Neuronal stem cell (in vitro differentiated cells): ENCODE measurements at regions not wholly inside any gene's neighbourhood (a gene's known extent, or its start where the extent isn't known, plus 50 kb on each side); places are given as distances from the start of the nearest gene placed in this dataset.

Experiments used
- DNase-seq: peaks from one replicate; pipeline ENCODE4 v3.0.0-alpha.2; 2013; ENCODE audit warnings: low spot score
- H2AFZ ChIP-seq: one replicate; pipeline ENCODE4 v1.6.1; 2013; ENCODE audit warnings: mild to moderate bottlenecking, low read length, inconsistent platforms
- H2AK5ac ChIP-seq: 2 replicates; pipeline ENCODE4 v1.6.1; 2013; ENCODE audit warnings: low read depth, mild to moderate bottlenecking, inconsistent platforms, low read length, moderate library complexity, mixed read lengths
- H2BK120ac ChIP-seq: 2 replicates; pipeline ENCODE4 v1.6.1; 2013; ENCODE audit warnings: low read depth, mild to moderate bottlenecking, inconsistent platforms, low read length, moderate library complexity, mixed read lengths
- H2BK12ac ChIP-seq: one replicate; pipeline ENCODE4 v1.6.1; 2013; ENCODE audit warnings: low read length, inconsistent platforms
- H2BK15ac ChIP-seq: 2 replicates; pipeline ENCODE4 v1.6.1; 2013; ENCODE audit warnings: mild to moderate bottlenecking, low read length, inconsistent platforms, mixed read lengths
- H2BK5ac ChIP-seq: one replicate; pipeline ENCODE4 v1.6.1; 2013; ENCODE audit warnings: inconsistent platforms, mild to moderate bottlenecking, low read length, moderate library complexity
- H3K14ac ChIP-seq: one replicate; pipeline ENCODE4 v1.6.1; 2013; ENCODE audit warnings: low read length, inconsistent platforms
- H3K18ac ChIP-seq: 2 replicates; pipeline ENCODE4 v1.6.1; 2013; ENCODE audit warnings: low read length, inconsistent platforms
- H3K23ac ChIP-seq: 2 replicates; pipeline ENCODE4 v1.6.1; 2013; ENCODE audit warnings: low read depth, mild to moderate bottlenecking, mixed read lengths, low read length, inconsistent platforms; ENCODE audit not compliant: poor library complexity
- H3K27ac ChIP-seq: replicated peaks from 3 replicates; pipeline ENCODE4 v1.5.1; 2013; ENCODE audit warnings: low read length, inconsistent platforms
- H3K27me3 ChIP-seq, 3 experiments: 2 replicates each; pipeline ENCODE4 v1.6.1; 2013; ENCODE audit warnings: low read length in 3 of 3, mild to moderate bottlenecking in 2 of 3, inconsistent platforms in 1 of 3, low read depth in 1 of 3, mixed read lengths in 1 of 3, moderate library complexity in 1 of 3; ENCODE audit not compliant: control insufficient read depth in 3 of 3, insufficient read depth in 3 of 3
- H3K36me3 ChIP-seq, 2 donors: replicated peaks in 1 of 2; 2 replicates each; pipeline ENCODE4 v1.6.1; 2013; ENCODE audit warnings: low read length in 2 of 2; ENCODE audit not compliant: control insufficient read depth in 2 of 2, insufficient read depth in 2 of 2
- H3K4ac ChIP-seq: 2 replicates; pipeline ENCODE4 v1.6.1; 2013; ENCODE audit warnings: inconsistent platforms, mild to moderate bottlenecking, low read length, moderate library complexity
- H3K4me1 ChIP-seq, 2 donors: 1 replicate in 1 of 2; 2 replicates in 1 of 2; pipeline ENCODE4 v1.6.1; 2013; ENCODE audit warnings: low read length in 2 of 2, low read depth in 1 of 2; ENCODE audit not compliant: control insufficient read depth in 2 of 2, insufficient read depth in 1 of 2
- H3K4me2 ChIP-seq: one replicate; pipeline ENCODE4 v1.6.1; 2013; ENCODE audit warnings: mild to moderate bottlenecking, low read length, inconsistent platforms; ENCODE audit not compliant: insufficient read depth, poor library complexity, severe bottlenecking
- H3K4me3 ChIP-seq, 2 donors: 2 replicates each; pipeline ENCODE4 v1.5.1; 2013; ENCODE audit warnings: low read length in 2 of 2, mild to moderate bottlenecking in 2 of 2, inconsistent platforms in 1 of 2, moderate library complexity in 1 of 2
- H3K79me1 ChIP-seq: one replicate; pipeline ENCODE4 v1.6.1; 2013; ENCODE audit warnings: low read depth, mild to moderate bottlenecking, inconsistent platforms, low read length, moderate library complexity
- H3K9ac ChIP-seq: one replicate; pipeline ENCODE4 v1.6.1; 2013; ENCODE audit warnings: mild to moderate bottlenecking, low read depth, low read length, inconsistent platforms; ENCODE audit not compliant: poor library complexity
- H3K9me3 ChIP-seq, 2 donors: replicated peaks in 1 of 2; 2 replicates each; pipeline versions ENCODE3 to v1.6.1; 2013; ENCODE audit warnings: low read length in 2 of 2, mild to moderate bottlenecking in 2 of 2, inconsistent platforms in 1 of 2, low read depth in 1 of 2, mixed read lengths in 1 of 2, moderate library complexity in 1 of 2; ENCODE audit not compliant: control insufficient read depth in 2 of 2, insufficient read depth in 1 of 2
- H4K8ac ChIP-seq: one replicate; pipeline ENCODE4 v1.6.1; 2013; ENCODE audit warnings: low read depth, mild to moderate bottlenecking, inconsistent platforms, low read length, moderate library complexity
- H4K91ac ChIP-seq: one replicate; pipeline ENCODE4 v1.6.1; 2013; ENCODE audit warnings: low read length, low read depth, mild to moderate bottlenecking, inconsistent platforms; ENCODE audit not compliant: poor library complexity
- WGBS, 2 donors: extraction: QIAGEN DNeasy Blood & Tissue Kit; methylation state at CpG; one replicate each; pipeline ENCODE4 v1.1.7; 2013; ENCODE audit warnings: missing lambda C conversion rate in 2 of 2, mixed read lengths in 1 of 2; ENCODE audit not compliant: insufficient read length in 2 of 2, insufficient replicate concordance in 1 of 2; ENCODE audit errors: extremely low coverage in 2 of 2; 5-methylcytosine and 5-hydroxymethylcytosine counted together

DNA sequence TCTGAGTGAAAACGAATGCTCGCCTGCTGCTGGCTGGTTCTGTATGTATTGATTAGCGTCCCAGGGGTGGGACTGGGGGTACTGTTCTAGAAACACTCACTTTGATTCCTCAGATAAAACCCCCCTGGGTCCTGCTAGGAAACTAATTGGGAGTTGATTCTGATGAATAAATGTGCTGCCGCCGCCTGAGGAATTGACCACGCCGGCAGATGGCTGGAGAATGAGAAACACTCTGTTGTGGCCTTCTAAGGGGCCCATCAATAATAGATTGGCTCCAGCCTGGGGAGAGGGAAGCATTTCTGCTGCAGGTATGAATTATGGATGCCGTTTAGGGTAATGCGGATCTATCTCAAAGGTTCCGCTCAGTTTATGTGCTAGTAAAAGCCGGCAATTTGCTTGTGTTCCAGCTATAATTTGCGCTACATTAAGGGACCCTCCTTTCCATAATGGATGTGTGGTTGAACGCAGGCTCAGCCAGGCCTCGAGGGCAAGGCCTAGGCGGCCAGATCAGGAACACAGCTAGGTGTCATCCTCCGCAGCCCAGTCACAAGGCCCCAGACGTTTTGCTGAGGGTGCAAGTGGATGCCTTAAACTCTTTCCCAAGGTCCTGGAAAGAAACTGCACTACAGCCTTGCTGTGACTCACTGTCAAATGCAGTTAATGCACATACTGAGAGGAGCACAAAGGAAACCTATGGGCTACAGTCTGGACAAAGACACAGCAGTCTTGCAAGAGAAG, 132.2 kb upstream of the HS3ST2 start:
- H2AK5ac ChIP-seq: no peak overlapping the region
- H3K4me3 ChIP-seq: no peak overlapping the region
- H3K9me3 ChIP-seq: no peaks in the 10 kb centered on the region
- H3K27ac ChIP-seq: no peak overlapping the region
- H4K91ac ChIP-seq: no peak overlapping the region
- H4K8ac ChIP-seq: no peak overlapping the region
- no CpG with 5 or more reads among the region's 17 CpGs for WGBS, 2 donors
- H3K36me3 ChIP-seq: no peaks in the 10 kb centered on the region
- no peak overlapping the region for H3K4ac ChIP-seq
- no peak overlapping the region for H2BK12ac ChIP-seq
- no peak overlapping the region for H2BK120ac ChIP-seq
- no peak for DNase-seq
- peak overlapping the region; percentile 49 for H3K18ac ChIP-seq
- H2AFZ ChIP-seq: no peak overlapping the region
- no peaks in the 10 kb centered on the region for H3K79me1 ChIP-seq
- no peak overlapping the region for H3K9ac ChIP-seq
- H2BK5ac ChIP-seq: no peak overlapping the region
- no peak overlapping the region for H3K23ac ChIP-seq
- H2BK15ac ChIP-seq: no peak overlapping the region
- peaks cover 0 to 2% of the 10 kb centered on the region in 2 donors for H3K4me1 ChIP-seq
- H3K27me3 ChIP-seq: no peaks in the 10 kb centered on the region
- H3K4me2 ChIP-seq: no peak overlapping the region
- peak overlapping the region; percentile 1 for H3K14ac ChIP-seq

DNA sequence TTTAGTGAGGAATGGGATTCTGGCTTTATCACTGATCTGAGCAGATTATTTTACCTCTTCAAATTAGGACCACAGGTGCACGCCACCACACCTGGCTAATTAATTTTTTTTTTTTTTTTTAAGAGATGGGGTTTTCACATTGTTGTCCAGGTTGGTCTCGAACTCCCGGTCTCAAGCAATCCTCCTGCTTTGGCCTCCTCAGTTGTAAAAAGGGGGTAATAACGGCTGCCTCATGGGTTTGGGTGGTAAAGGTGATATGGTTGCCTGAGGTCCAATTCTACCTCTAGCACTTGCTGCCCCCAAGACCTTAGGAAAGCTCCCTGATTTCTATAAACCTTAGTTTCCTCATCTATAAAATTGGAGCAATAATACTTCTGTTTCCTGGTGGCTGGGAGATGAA, 130.7 kb upstream of the HS3ST2 start:
- Histone ChIP-seq H2BK12ac (no peak overlapping the region), H3K36me3 (no peaks in the 10 kb centered on the region), H3K79me1 (no peaks in the 10 kb centered on the region), H3K27ac (no peak overlapping the region), H3K23ac (no peak overlapping the region), H3K9ac (no peak overlapping the region), H2BK15ac (no peak overlapping the region), H4K8ac (no peak overlapping the region), H3K4me3 (no peak overlapping the region), H3K9me3 (peaks cover 0 to 7% of the 10 kb centered on the region in 2 donors), H3K4me2 (no peak overlapping the region), H2BK5ac (no peak overlapping the region), H3K4ac (no peak overlapping the region), H2AFZ (no peak overlapping the region), H4K91ac (no peak overlapping the region), H3K4me1 (peaks cover 0 to 2% of the 10 kb centered on the region in 2 donors), H3K27me3 (no peaks in the 10 kb centered on the region), H2BK120ac (no peak overlapping the region), H3K18ac (no peak overlapping the region), H3K14ac (no peak overlapping the region), H2AK5ac (no peak overlapping the region)
- DNase-seq: no peak
- WGBS, 2 donors: no CpG with 5 or more reads among the region's 4 CpGs

DNA sequence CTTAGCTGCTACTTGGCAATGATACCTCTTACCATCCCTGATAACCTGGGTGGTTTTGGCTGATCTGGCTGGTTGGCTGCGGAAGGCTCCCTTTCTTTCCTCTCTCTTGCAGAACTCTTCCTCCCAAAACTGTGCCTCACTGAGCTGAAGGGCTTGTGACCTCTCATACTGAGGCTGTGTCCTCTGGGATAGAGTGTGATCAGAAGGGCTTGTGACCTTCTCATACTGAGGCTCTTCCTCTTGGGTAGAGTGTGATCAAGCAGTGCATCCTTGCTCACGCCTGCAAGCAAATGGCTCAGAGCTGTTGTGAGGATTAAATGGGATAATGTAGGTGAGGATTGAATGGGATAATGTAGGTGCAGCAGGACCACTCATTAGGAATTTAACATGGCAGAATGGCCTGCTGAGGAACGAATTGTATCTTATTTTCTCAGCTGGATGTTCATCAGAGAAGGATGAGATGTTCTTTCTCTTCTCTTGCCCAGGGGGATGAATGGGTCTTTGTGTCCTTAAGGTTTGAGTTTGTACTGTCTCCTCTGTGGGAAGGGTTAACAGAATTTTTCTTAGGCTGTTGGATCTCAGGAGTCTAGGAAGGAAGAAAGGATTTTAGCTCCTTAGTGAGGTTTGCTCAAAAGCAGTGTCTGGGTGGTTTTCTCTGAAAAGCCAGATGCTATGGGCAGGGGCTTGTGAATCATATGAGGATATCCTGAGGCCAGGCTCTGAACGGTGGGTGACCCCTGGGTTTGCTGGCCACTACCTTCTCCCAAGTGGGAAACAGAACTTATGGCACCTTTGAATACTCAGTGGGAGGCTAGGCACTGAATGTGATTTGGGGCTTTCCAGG, 130.0 kb upstream of the HS3ST2 start:
- Histone ChIP-seq H3K14ac (no peak overlapping the region), H3K18ac (peak overlapping the region; percentile 24), H3K4me3 (no peak overlapping the region), H2BK15ac (no peak overlapping the region), H2BK12ac (no peak overlapping the region), H3K27me3 (no peaks in the 10 kb centered on the region), H3K4me2 (no peak overlapping the region), H4K8ac (no peak overlapping the region), H2BK5ac (no peak overlapping the region), H3K36me3 (no peaks in the 10 kb centered on the region), H4K91ac (no peak overlapping the region), H3K9ac (no peak overlapping the region), H3K9me3 (peaks cover 0 to 7% of the 10 kb centered on the region in 2 donors), H2AFZ (no peak overlapping the region), H3K4me1 (peaks cover 0 to 2% of the 10 kb centered on the region in 2 donors), H3K23ac (no peak overlapping the region), H3K4ac (no peak overlapping the region), H3K27ac (peak overlapping the region; percentile 4), H2AK5ac (no peak overlapping the region), H3K79me1 (no peaks in the 10 kb centered on the region), H2BK120ac (no peak overlapping the region)
- no peak for DNase-seq
- WGBS, 2 donors: no CpG with 5 or more reads among the region's 4 CpGs
